22Rv1 (cell line): ENCODE measurements at regions not wholly inside any gene's neighbourhood (a gene's known extent, or its start where the extent isn't known, plus 50 kb on each side); places are given as distances from the start of the nearest gene placed in this dataset.

Experiments used
- CTCF ChIP-seq: fragments of 450-650 bp; IDR thresholded peaks from 2 replicates; pipeline ENCODE4 v1.5.1; 2017; ENCODE audit warnings: mild to moderate bottlenecking
- ZFX ChIP-seq: fragments of 450-650 bp; IDR thresholded peaks from 2 replicates; pipeline ENCODE4 v1.6.1; 2017; ENCODE audit warnings: antibody characterized with exemption, borderline replicate concordance

DNA sequence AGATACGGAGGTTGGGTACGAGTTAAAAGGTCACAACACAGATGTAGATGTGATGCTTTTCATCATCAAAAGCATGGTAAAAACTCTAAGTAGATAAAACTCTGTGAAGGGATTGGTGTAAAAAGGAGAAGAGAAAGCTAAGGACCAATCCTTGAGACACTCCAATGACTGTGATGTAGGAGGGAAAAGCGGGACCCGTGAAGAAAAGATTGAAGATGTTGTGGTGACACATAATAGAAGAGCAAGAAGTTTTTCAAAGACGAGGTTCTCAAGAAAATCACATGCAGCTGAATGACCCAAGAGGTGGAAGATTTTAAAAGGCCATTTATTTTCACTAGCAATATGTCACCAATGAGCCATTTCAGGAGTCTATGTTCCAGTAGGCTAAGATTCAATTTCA is 179.5 kb downstream of the MRPL39 start:
- no peak for TF ChIP-seq CTCF
- TF ChIP-seq ZFX = no peak
